GM23338 (cell line): ENCODE measurements at regions not wholly inside any gene's neighbourhood (a gene's known extent, or its start where the extent isn't known, plus 50 kb on each side); places are given as distances from the start of the nearest gene placed in this dataset.

Source experiments
- CREB1 ChIP-seq: fragments of 250-450 bp; sonication (Bioruptor Pico); IDR thresholded peaks from 2 replicates; pipeline ENCODE4 v1.5.0; 2020; ENCODE audit warnings: low read depth, mild to moderate bottlenecking, moderate library complexity
- CTCF ChIP-seq, 2 experiments: fragments of 200-600 bp in 1 of 2; sonication (generic) in 1 of 2; conservative IDR thresholded peaks; 2 replicates each; pipeline versions ENCODE4 v1.5.1 to v1.6.1; 2016 to 2017; ENCODE audit warnings: antibody characterized with exemption in 2 of 2, low read depth in 2 of 2, mild to moderate bottlenecking in 2 of 2, moderate library complexity in 1 of 2
- ETS1 ChIP-seq: IDR thresholded peaks from 2 replicates; pipeline ENCODE4 v1.6.1; 2016; ENCODE audit warnings: antibody characterized with exemption
- EZH2 ChIP-seq: fragments of 200-600 bp; sonication (generic); IDR thresholded peaks from one replicate; pipeline ENCODE4 v1.8.0; 2017; ENCODE audit warnings: antibody characterized with exemption, mild to moderate bottlenecking, low read depth; ENCODE audit not compliant: unreplicated experiment
- EZH2phosphoT487 ChIP-seq: fragments of 200-600 bp; sonication (generic); IDR thresholded peaks from one replicate; pipeline ENCODE4 v1.8.1; 2018; ENCODE audit warnings: antibody characterized with exemption; ENCODE audit not compliant: unreplicated experiment
- JUNB ChIP-seq: IDR thresholded peaks from one replicate; pipeline ENCODE4 v1.6.1; 2016; ENCODE audit warnings: antibody characterized with exemption; ENCODE audit not compliant: unreplicated experiment
- NANOG ChIP-seq: IDR thresholded peaks from 2 replicates; pipeline ENCODE4 v1.6.1; 2016; ENCODE audit warnings: antibody characterized with exemption, borderline replicate concordance
- POLR2AphosphoS5 ChIP-seq: IDR thresholded peaks from 2 replicates; pipeline ENCODE4 v1.6.1; 2016; ENCODE audit warnings: antibody characterized with exemption, low read depth
- ZNF331 ChIP-seq: fragments of 250-450 bp; sonication (Bioruptor Pico); IDR thresholded peaks from 2 replicates; pipeline ENCODE4 v1.5.0; 2020; ENCODE audit warnings: low read depth, mild to moderate bottlenecking, moderate library complexity
- ZNF462 ChIP-seq: fragments of 250-450 bp; sonication (Bioruptor Pico); IDR thresholded peaks from 2 replicates; pipeline ENCODE4 v1.5.0; 2020; ENCODE audit warnings: mild to moderate bottlenecking, moderate library complexity
- TF ChIP-seq, protein P1 (sequence below): IDR thresholded peaks from one replicate; pipeline ENCODE4 v1.6.1; 2018; ENCODE audit warnings: antibody characterized with exemption; ENCODE audit not compliant: unreplicated experiment

DNA sequence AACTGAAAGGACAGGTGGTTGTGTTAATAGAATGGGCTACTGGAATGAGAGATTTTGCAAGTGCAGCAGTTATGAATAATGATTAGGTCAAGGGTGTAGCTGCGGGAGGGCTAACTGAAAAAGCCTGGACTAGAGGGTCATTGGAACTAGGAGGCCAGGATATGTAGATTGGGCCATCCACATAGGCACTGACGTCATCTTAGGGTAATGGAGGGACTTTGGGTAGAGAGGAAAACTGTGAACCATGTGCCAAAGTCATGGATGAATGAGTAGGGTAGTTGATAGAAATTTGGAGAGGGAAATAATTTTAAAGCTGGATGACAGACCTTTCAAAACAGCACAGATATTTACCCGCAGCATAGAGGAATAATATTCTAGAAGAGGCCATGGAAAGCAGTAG, 123.6 kb upstream of the SLITRK2 start:
- TF ChIP-seq POLR2AphosphoS5, result no peak
- no peak for TF ChIP-seq CTCF (conservative IDR thresholded peaks at IDR 0.05; ENCODE audit: low read depth in 2 of 2)
- TF ChIP-seq, protein P1, sequence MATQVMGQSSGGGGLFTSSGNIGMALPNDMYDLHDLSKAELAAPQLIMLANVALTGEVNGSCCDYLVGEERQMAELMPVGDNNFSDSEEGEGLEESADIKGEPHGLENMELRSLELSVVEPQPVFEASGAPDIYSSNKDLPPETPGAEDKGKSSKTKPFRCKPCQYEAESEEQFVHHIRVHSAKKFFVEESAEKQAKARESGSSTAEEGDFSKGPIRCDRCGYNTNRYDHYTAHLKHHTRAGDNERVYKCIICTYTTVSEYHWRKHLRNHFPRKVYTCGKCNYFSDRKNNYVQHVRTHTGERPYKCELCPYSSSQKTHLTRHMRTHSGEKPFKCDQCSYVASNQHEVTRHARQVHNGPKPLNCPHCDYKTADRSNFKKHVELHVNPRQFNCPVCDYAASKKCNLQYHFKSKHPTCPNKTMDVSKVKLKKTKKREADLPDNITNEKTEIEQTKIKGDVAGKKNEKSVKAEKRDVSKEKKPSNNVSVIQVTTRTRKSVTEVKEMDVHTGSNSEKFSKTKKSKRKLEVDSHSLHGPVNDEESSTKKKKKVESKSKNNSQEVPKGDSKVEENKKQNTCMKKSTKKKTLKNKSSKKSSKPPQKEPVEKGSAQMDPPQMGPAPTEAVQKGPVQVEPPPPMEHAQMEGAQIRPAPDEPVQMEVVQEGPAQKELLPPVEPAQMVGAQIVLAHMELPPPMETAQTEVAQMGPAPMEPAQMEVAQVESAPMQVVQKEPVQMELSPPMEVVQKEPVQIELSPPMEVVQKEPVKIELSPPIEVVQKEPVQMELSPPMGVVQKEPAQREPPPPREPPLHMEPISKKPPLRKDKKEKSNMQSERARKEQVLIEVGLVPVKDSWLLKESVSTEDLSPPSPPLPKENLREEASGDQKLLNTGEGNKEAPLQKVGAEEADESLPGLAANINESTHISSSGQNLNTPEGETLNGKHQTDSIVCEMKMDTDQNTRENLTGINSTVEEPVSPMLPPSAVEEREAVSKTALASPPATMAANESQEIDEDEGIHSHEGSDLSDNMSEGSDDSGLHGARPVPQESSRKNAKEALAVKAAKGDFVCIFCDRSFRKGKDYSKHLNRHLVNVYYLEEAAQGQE, result no peak
- no peak for TF ChIP-seq EZH2
- TF ChIP-seq EZH2phosphoT487, result no peak
- no peak for TF ChIP-seq CREB1 (CRISPR knock-in tag)
- no peak for TF ChIP-seq JUNB
- TF ChIP-seq ETS1, result no peak
- TF ChIP-seq NANOG, result no peak
- no peak for TF ChIP-seq ZNF462 (CRISPR knock-in tag)
- no peak for TF ChIP-seq ZNF331
